H9 (cell line): ENCODE measurements at regions not wholly inside any gene's neighbourhood (a gene's known extent, or its start where the extent isn't known, plus 50 kb on each side); places are given as distances from the start of the nearest gene placed in this dataset.

Source experiments
- DNase-seq: peaks from one replicate; pipeline ENCODE4 v3.0.0-alpha.2; 2017
- H2AFZ ChIP-seq: one replicate; pipeline ENCODE4 v1.6.1; 2013; ENCODE audit warnings: mild to moderate bottlenecking, low read length, control low read depth, moderate library complexity
- H2AK5ac ChIP-seq: 2 replicates; pipeline ENCODE4 v1.6.1; 2013; ENCODE audit warnings: low read length, control low read depth, mixed read lengths; ENCODE audit not compliant: insufficient read length
- H2BK120ac ChIP-seq: one replicate; pipeline ENCODE4 v1.6.1; 2013; ENCODE audit warnings: low read depth, mild to moderate bottlenecking, low read length, control low read depth, inconsistent platforms; ENCODE audit not compliant: poor library complexity, severe bottlenecking
- H2BK12ac ChIP-seq: 2 replicates; pipeline ENCODE4 v1.6.1; 2013; ENCODE audit warnings: low read length, control low read depth, mixed read lengths, low read depth; ENCODE audit not compliant: insufficient read length
- H2BK15ac ChIP-seq: 2 replicates; pipeline ENCODE4 v1.6.1; 2013; ENCODE audit warnings: low read depth, low read length, control low read depth
- H2BK20ac ChIP-seq: one replicate; pipeline ENCODE4 v1.6.1; 2013; ENCODE audit warnings: low read depth, mild to moderate bottlenecking, low read length, control low read depth, inconsistent platforms; ENCODE audit not compliant: poor library complexity, severe bottlenecking
- H2BK5ac ChIP-seq: 2 replicates; pipeline ENCODE4 v1.6.1; 2013; ENCODE audit warnings: low read length, control low read depth, mixed read lengths; ENCODE audit not compliant: insufficient read length
- H3K14ac ChIP-seq: 2 replicates; pipeline ENCODE4 v1.6.1; 2013; ENCODE audit warnings: low read length, control low read depth; ENCODE audit not compliant: insufficient read depth
- H3K18ac ChIP-seq: 2 replicates; pipeline ENCODE4 v1.6.1; 2013; ENCODE audit warnings: low read depth, mild to moderate bottlenecking, mixed read lengths, low read length, control low read depth; ENCODE audit not compliant: insufficient read length
- H3K23ac ChIP-seq: 2 replicates; pipeline ENCODE4 v1.6.1; 2013; ENCODE audit warnings: low read length, control low read depth, mixed read lengths, low read depth; ENCODE audit not compliant: insufficient read length
- H3K23me2 ChIP-seq: 2 replicates; pipeline ENCODE4 v1.6.1; 2013; ENCODE audit warnings: low read depth, mild to moderate bottlenecking, mixed read lengths, low read length, control low read depth; ENCODE audit not compliant: insufficient read length, poor library complexity, severe bottlenecking
- H3K27ac ChIP-seq: 2 replicates; pipeline ENCODE4 v1.5.1; 2013; ENCODE audit warnings: low read length, control low read depth, mixed read lengths, low read depth; ENCODE audit not compliant: insufficient read length
- H3K27me3 ChIP-seq: 2 replicates; pipeline ENCODE4 v1.6.1; 2013; ENCODE audit warnings: low read length, control low read depth, inconsistent platforms; ENCODE audit not compliant: insufficient read depth
- H3K4ac ChIP-seq: 2 replicates; pipeline ENCODE4 v1.6.1; 2013; ENCODE audit warnings: low read depth, mild to moderate bottlenecking, control low read depth, inconsistent platforms, low read length, moderate library complexity
- H3K4me1 ChIP-seq: 2 replicates; pipeline ENCODE4 v1.6.1; 2013; ENCODE audit warnings: low read length, control low read depth, inconsistent platforms; ENCODE audit not compliant: insufficient read depth
- H3K4me2 ChIP-seq: 2 replicates; pipeline ENCODE4 v1.6.1; 2013; ENCODE audit warnings: low read length, control low read depth, mixed read lengths; ENCODE audit not compliant: insufficient read length, insufficient read depth
- H3K56ac ChIP-seq: 2 replicates; pipeline ENCODE4 v1.6.1; 2013; ENCODE audit warnings: low read depth, mild to moderate bottlenecking, mixed read lengths, low read length, control low read depth; ENCODE audit not compliant: insufficient read length
- H3K79me1 ChIP-seq: 2 replicates; pipeline ENCODE4 v1.6.1; 2013; ENCODE audit warnings: low read depth, mild to moderate bottlenecking, moderate library complexity, low read length, control low read depth, inconsistent platforms; ENCODE audit not compliant: insufficient read depth, poor library complexity, severe bottlenecking
- H3K79me2 ChIP-seq: 2 replicates; pipeline ENCODE4 v1.6.1; 2013; ENCODE audit warnings: low read length, control low read depth, inconsistent platforms; ENCODE audit not compliant: insufficient read depth
- H3K9ac ChIP-seq: 2 replicates; pipeline ENCODE4 v1.6.1; 2013; ENCODE audit warnings: low read length, control low read depth, mixed read lengths; ENCODE audit not compliant: insufficient read length; ENCODE audit errors: extremely low read depth
- H3K9me3 ChIP-seq: one replicate; pipeline ENCODE4 v1.6.1; 2013; ENCODE audit warnings: low read depth, low read length, inconsistent platforms; ENCODE audit not compliant: control insufficient read depth
- H3T11ph ChIP-seq: one replicate; pipeline ENCODE4 v1.6.1; 2013; ENCODE audit warnings: mild to moderate bottlenecking, low read length, control low read depth, inconsistent platforms
- H4K20me1 ChIP-seq: one replicate; pipeline ENCODE4 v1.6.1; 2013; ENCODE audit not compliant: control insufficient read depth, insufficient read length, insufficient read depth
- H4K5ac ChIP-seq: 2 replicates; pipeline ENCODE4 v1.6.1; 2013; ENCODE audit warnings: low read depth, mild to moderate bottlenecking, mixed read lengths, low read length, control low read depth; ENCODE audit not compliant: insufficient read length
- H4K8ac ChIP-seq: replicated peaks from 2 replicates; pipeline ENCODE4 v1.6.1; 2013; ENCODE audit warnings: low read length, control low read depth, mixed read lengths, low read depth; ENCODE audit not compliant: insufficient read length
- H4K91ac ChIP-seq: 2 replicates; pipeline ENCODE4 v1.6.1; 2013; ENCODE audit warnings: low read depth, mild to moderate bottlenecking, moderate library complexity, mixed read lengths, low read length, control low read depth; ENCODE audit not compliant: insufficient read length
- H3K27ac Mint-ChIP-seq, 3 experiments: 2 replicates in 2 of 3; 3 replicates in 1 of 3; pipeline ENCODE4 v1.8.0; 2020 to 2021; ENCODE audit warnings: mixed read lengths in 3 of 3, mild to moderate bottlenecking in 1 of 3, moderate library complexity in 1 of 3
- H3K27me3 Mint-ChIP-seq: 2 replicates; pipeline ENCODE4 v1.8.0; 2021; ENCODE audit warnings: low read depth, mild to moderate bottlenecking, moderate library complexity, mixed read lengths
- H3K36me3 Mint-ChIP-seq, 3 experiments: 2 replicates in 2 of 3; 3 replicates in 1 of 3; pipeline ENCODE4 v1.8.0; 2020 to 2021; ENCODE audit warnings: low read depth in 3 of 3, mixed read lengths in 3 of 3; ENCODE audit not compliant: insufficient read depth in 1 of 3
- H3K4me1 Mint-ChIP-seq, 2 experiments: 2 replicates each; pipeline ENCODE4 v1.8.0; 2020; ENCODE audit warnings: mixed read lengths in 2 of 2
- H3K4me3 Mint-ChIP-seq, 2 experiments: 2 replicates in 1 of 2; 3 replicates in 1 of 2; pipeline ENCODE4 v1.8.0; 2020 to 2021; ENCODE audit warnings: mild to moderate bottlenecking in 2 of 2, mixed read lengths in 2 of 2, moderate library complexity in 1 of 2
- H3K9me3 Mint-ChIP-seq, 2 experiments: 2 replicates in 1 of 2; 3 replicates in 1 of 2; pipeline ENCODE4 v1.8.0; 2020; ENCODE audit warnings: mild to moderate bottlenecking in 2 of 2, mixed read lengths in 2 of 2, moderate library complexity in 1 of 2
- WGBS: extraction: QIAGEN DNeasy Blood & Tissue Kit; methylation state at CpG from one replicate; pipeline ENCODE4 v1.1.7; 2013; ENCODE audit warnings: missing lambda C conversion rate, low lambda C conversion rate, mixed read lengths; ENCODE audit not compliant: insufficient read length; ENCODE audit errors: extremely low coverage; 5-methylcytosine and 5-hydroxymethylcytosine counted together
- TF ChIP-seq, protein P1 (sequence below): fragments of 200-600 bp; sonication (generic); conservative IDR thresholded peaks from 3 replicates; pipeline ENCODE4 v1.8.0; 2021; ENCODE audit warnings: antibody characterized with exemption, mild to moderate bottlenecking

DNA sequence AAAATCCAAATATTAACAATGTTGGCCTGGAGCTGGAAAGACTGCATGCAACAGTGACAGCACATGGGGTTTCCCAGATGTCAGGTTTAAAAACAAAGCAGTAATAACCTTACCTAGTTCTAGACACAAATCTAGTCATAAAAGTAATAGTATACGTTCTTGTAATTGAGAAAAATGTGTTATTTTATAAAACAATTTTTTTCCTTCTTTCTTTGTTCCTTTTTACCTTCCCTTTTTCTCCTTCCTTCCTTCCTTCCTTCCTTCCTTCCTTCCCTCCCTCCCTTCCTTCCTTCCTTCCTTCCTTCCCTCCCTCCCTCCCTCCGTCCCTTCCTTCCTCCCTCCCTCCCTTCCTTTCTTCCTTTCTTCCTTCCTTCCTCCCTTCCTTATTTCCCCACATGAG lies 242.7 kb upstream of the PDE10A start:
- Histone ChIP-seq H3T11ph (no peak overlapping the region), H4K8ac (no peak overlapping the region), H4K91ac (no peak overlapping the region), H3K27me3 (no peaks in the 10 kb centered on the region), H2BK20ac (no peak overlapping the region), H3K56ac (no peak overlapping the region), H3K79me2 (no peaks in the 10 kb centered on the region), H3K4me1 (no peaks in the 10 kb centered on the region), H4K5ac (no peak overlapping the region), H4K20me1 (no peaks in the 10 kb centered on the region), H2AK5ac (no peak overlapping the region), H3K23me2 (no peaks in the 10 kb centered on the region), H2BK12ac (no peak overlapping the region), H3K27ac (no peak overlapping the region), H3K9me3 (no peaks in the 10 kb centered on the region), H2BK120ac (no peak overlapping the region), H3K14ac (no peak overlapping the region), H3K23ac (no peak overlapping the region), H2AFZ (no peak overlapping the region), H3K18ac (no peak overlapping the region), H2BK15ac (no peak overlapping the region), H3K79me1 (no peaks in the 10 kb centered on the region), H3K4me2 (no peak overlapping the region), H3K9ac (no peak overlapping the region), H2BK5ac (no peak overlapping the region), H3K4ac (no peak overlapping the region)
- Mint-ChIP-seq H3K4me3 (no peak overlapping the region), H3K36me3 (no peaks in the 10 kb centered on the region), H3K4me1 (no peaks in the 10 kb centered on the region), H3K27ac (no peak overlapping the region), H3K27me3 (peaks cover 23% of the 10 kb centered on the region), H3K9me3 (peaks cover 0 to 2% of the 10 kb centered on the region in 2 experiments; a peak in 3 of 5 replicates)
- DNase-seq = no peak
- TF ChIP-seq, protein P1, sequence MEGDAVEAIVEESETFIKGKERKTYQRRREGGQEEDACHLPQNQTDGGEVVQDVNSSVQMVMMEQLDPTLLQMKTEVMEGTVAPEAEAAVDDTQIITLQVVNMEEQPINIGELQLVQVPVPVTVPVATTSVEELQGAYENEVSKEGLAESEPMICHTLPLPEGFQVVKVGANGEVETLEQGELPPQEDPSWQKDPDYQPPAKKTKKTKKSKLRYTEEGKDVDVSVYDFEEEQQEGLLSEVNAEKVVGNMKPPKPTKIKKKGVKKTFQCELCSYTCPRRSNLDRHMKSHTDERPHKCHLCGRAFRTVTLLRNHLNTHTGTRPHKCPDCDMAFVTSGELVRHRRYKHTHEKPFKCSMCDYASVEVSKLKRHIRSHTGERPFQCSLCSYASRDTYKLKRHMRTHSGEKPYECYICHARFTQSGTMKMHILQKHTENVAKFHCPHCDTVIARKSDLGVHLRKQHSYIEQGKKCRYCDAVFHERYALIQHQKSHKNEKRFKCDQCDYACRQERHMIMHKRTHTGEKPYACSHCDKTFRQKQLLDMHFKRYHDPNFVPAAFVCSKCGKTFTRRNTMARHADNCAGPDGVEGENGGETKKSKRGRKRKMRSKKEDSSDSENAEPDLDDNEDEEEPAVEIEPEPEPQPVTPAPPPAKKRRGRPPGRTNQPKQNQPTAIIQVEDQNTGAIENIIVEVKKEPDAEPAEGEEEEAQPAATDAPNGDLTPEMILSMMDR = no peak
- no CpG with 5 or more reads among the region's 2 CpGs for WGBS
